GM12878 (cell line): ENCODE measurements at regions not wholly inside any gene's neighbourhood (a gene's known extent, or its start where the extent isn't known, plus 50 kb on each side); places are given as distances from the start of the nearest gene placed in this dataset.

Experiments used
- ATAC-seq: fragments of 200-7000 bp; cut with Tn5 transposase; 3 replicates; pipeline ENCODE4 v1.9.1; 2020; ENCODE audit warnings: mild to moderate bottlenecking, moderate library complexity
- BruUV-seq: library from RNA; stranded (reverse); fragments of 400-500 nt; replicated peaks from 2 replicates; lab custom pipeline; 2021; lab: Mats Ljungman, UMichigan
- CTCF ChIA-PET: fragments of 300-600 bp; sonication (Branson Sonifier 250); formaldehyde crosslinking; extraction: SDS; loops from one replicate; lab custom pipeline; 2021; ENCODE audit warnings: inconsistent platforms; lab: Yijun Ruan, JAX
- POLR2A ChIA-PET: fragments of 350-600 bp; formaldehyde crosslinking; extraction: SDS; loops from one replicate; lab custom pipeline; 2021; ENCODE audit warnings: inconsistent platforms; lab: Charles Lee
- RAD21 ChIA-PET: fragments of 300-600 bp; sonication (Branson Sonifier 250); formaldehyde crosslinking; loops from one replicate; lab custom pipeline; 2023; ENCODE audit warnings: antibody characterized with exemption; ENCODE audit not compliant: unreplicated experiment; lab: Charles Lee
- SMC1A ChIA-PET: fragments of 300-600 bp; sonication (Branson Sonifier 250); formaldehyde crosslinking; loops from one replicate; lab custom pipeline; 2023; ENCODE audit not compliant: unreplicated experiment, uncharacterized antibody; lab: Charles Lee
- DNase-seq: peaks from one replicate; pipeline ENCODE4 v3.0.0-alpha.2; 2011; ENCODE audit warnings: low read depth, low spot score
- FAIRE-seq: peaks from 3 replicates; lab custom pipeline; 2011; peaks lifted over from hg19 to GRCh38; lab: Jason Lieb, UNC
- H2AFZ ChIP-seq: 2 replicates; pipeline ENCODE4 v1.6.0; 2011; ENCODE audit warnings: low read depth, low read length, control low read depth; ENCODE audit not compliant: control insufficient read depth
- H3K27ac ChIP-seq: 2 replicates; pipeline ENCODE4 v1.5.1; 2011; ENCODE audit warnings: control low read depth; ENCODE audit not compliant: control insufficient read depth, insufficient read depth
- H3K27me3 ChIP-seq, 2 experiments: replicated peaks in 1 of 2; 2 replicates each; pipeline versions ENCODE4 v1.6.0 to v1.6.1; 2011; ENCODE audit warnings: low read length in 1 of 2; ENCODE audit not compliant: control insufficient read depth in 2 of 2, insufficient read depth in 2 of 2
- H3K36me3 ChIP-seq, 2 experiments: 2 replicates each; pipeline ENCODE4 v1.5.1; 2011; ENCODE audit warnings: low read length in 1 of 2; ENCODE audit not compliant: control insufficient read depth in 2 of 2, insufficient read depth in 2 of 2
- H3K4me1 ChIP-seq: 2 replicates; pipeline ENCODE4 v1.6.1; 2011; ENCODE audit warnings: mild to moderate bottlenecking, low read length, moderate library complexity, mixed read lengths; ENCODE audit not compliant: control insufficient read depth, insufficient read depth
- H3K4me2 ChIP-seq: 2 replicates; pipeline ENCODE4 v1.6.0; 2011; ENCODE audit warnings: control low read depth; ENCODE audit not compliant: control insufficient read depth, insufficient read depth
- H3K4me3 ChIP-seq: fragments of 200-600 bp; sonication (generic); 2 replicates; pipeline ENCODE4 v1.5.1; 2016
- H3K79me2 ChIP-seq: 2 replicates; pipeline ENCODE4 v1.6.0; 2011; ENCODE audit warnings: low read length; ENCODE audit not compliant: control insufficient read depth, insufficient read depth
- H3K9ac ChIP-seq: 2 replicates; pipeline ENCODE4 v1.8.0; 2011; ENCODE audit warnings: low read length, control low read depth, mixed read lengths; ENCODE audit not compliant: control insufficient read depth, insufficient read depth
- H3K9me3 ChIP-seq: replicated peaks from 3 replicates; pipeline ENCODE4 v1.5.1; 2011; ENCODE audit warnings: mild to moderate bottlenecking, low read length; ENCODE audit not compliant: control insufficient read depth, insufficient read depth
- H4K20me1 ChIP-seq: 2 replicates; pipeline ENCODE4 v1.6.0; 2011; ENCODE audit not compliant: control insufficient read depth, insufficient read depth
- NFXL1 ChIP-seq: fragments of 450-650 bp; IDR thresholded peaks from 2 replicates; pipeline ENCODE4 v1.6.1; 2017; ENCODE audit warnings: antibody characterized with exemption, mild to moderate bottlenecking, borderline replicate concordance
- RFX5 ChIP-seq: IDR thresholded peaks from 2 replicates; pipeline ENCODE4 v1.6.1; 2011; ENCODE audit warnings: low read depth, low read length, improper control_type of control experiment
- SKIL ChIP-seq: fragments of 450-650 bp; IDR thresholded peaks from 2 replicates; pipeline ENCODE4 v1.6.1; 2017; ENCODE audit warnings: mild to moderate bottlenecking, low read depth, inconsistent platforms; ENCODE audit not compliant: poor library complexity, severe bottlenecking
- SMAD1 ChIP-seq: fragments of 450-650 bp; IDR thresholded peaks from 2 replicates; pipeline ENCODE4 v1.6.1; 2018; ENCODE audit warnings: mild to moderate bottlenecking, low read depth; ENCODE audit not compliant: partially characterized antibody
- SUZ12 ChIP-seq: fragments of 200-600 bp; sonication (generic); IDR thresholded peaks from one replicate; pipeline ENCODE4 v1.6.1; 2018; ENCODE audit warnings: antibody characterized with exemption, mild to moderate bottlenecking; ENCODE audit not compliant: unreplicated experiment
- TCF12 ChIP-seq: IDR thresholded peaks from 2 replicates; pipeline ENCODE4 v1.6.1; 2011; ENCODE audit warnings: low read depth, mild to moderate bottlenecking, low read length
- YY1 ChIP-seq: IDR thresholded peaks from 2 replicates; pipeline ENCODE4 v1.6.1; 2011; ENCODE audit warnings: low read depth, mild to moderate bottlenecking, low read length
- WGBS: methylation state at CpG from one replicate; pipeline ENCODE4 v1.1.6; 2016; ENCODE audit warnings: low lambda C conversion rate; ENCODE audit not compliant: insufficient replicate concordance, insufficient coverage; ENCODE audit errors: missing lambda C conversion rate; 5-methylcytosine and 5-hydroxymethylcytosine counted together
- in situ Hi-C: fragments of 300-500 bp; cut with MboI; formaldehyde crosslinking; loops from 9 replicates; pipeline ENCODE4 v1.14.3; 2018; ENCODE audit warnings: mixed read lengths
- intact Hi-C: fragments of 100-400 bp; cut with micrococcal nuclease; formaldehyde crosslinking; loops from one replicate; pipeline ENCODE4 v1.14.2; 2022; ENCODE audit not compliant: unreplicated experiment
- TF ChIP-seq, protein P1 (sequence below): fragments of 450-650 bp; formaldehyde crosslinking; IDR thresholded peaks from 2 replicates; pipeline ENCODE4 v1.5.0; 2022; ENCODE audit warnings: mild to moderate bottlenecking, missing genetic modification characterization
- TF ChIP-seq, protein P2 (sequence below): IDR thresholded peaks from 2 replicates; pipeline ENCODE4 v1.6.1; 2012; ENCODE audit warnings: low read depth, low read length, improper control_type of control experiment

GRCh38 chr3:187456250-187456649, 88.1 kb downstream of the RTP4 start:
- SMC1A ChIA-PET = no interaction called here
- no peak for TF ChIP-seq TCF12
- TF ChIP-seq SMAD1 = no peak
- no peak for TF ChIP-seq NFXL1
- TF ChIP-seq, protein P1, sequence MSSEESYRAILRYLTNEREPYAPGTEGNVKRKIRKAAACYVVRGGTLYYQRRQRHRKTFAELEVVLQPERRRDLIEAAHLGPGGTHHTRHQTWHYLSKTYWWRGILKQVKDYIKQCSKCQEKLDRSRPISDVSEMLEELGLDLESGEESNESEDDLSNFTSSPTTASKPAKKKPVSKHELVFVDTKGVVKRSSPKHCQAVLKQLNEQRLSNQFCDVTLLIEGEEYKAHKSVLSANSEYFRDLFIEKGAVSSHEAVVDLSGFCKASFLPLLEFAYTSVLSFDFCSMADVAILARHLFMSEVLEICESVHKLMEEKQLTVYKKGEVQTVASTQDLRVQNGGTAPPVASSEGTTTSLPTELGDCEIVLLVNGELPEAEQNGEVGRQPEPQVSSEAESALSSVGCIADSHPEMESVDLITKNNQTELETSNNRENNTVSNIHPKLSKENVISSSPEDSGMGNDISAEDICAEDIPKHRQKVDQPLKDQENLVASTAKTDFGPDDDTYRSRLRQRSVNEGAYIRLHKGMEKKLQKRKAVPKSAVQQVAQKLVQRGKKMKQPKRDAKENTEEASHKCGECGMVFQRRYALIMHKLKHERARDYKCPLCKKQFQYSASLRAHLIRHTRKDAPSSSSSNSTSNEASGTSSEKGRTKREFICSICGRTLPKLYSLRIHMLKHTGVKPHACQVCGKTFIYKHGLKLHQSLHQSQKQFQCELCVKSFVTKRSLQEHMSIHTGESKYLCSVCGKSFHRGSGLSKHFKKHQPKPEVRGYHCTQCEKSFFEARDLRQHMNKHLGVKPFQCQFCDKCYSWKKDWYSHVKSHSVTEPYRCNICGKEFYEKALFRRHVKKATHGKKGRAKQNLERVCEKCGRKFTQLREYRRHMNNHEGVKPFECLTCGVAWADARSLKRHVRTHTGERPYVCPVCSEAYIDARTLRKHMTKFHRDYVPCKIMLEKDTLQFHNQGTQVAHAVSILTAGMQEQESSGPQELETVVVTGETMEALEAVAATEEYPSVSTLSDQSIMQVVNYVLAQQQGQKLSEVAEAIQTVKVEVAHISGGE (CRISPR knock-in tag) = no peak
- TF ChIP-seq, protein P2, sequence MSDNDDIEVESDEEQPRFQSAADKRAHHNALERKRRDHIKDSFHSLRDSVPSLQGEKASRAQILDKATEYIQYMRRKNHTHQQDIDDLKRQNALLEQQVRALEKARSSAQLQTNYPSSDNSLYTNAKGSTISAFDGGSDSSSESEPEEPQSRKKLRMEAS = no peak
- TF ChIP-seq YY1 = no peak
- TF ChIP-seq SUZ12 = no peak
- TF ChIP-seq RFX5 = no peak
- TF ChIP-seq SKIL = no peak
- TF ChIP-seq, all 136 proteins: peak for 0
- BruUV-seq = no TSS peak
- no peaks in the 10 kb centered on the region for H4K20me1 ChIP-seq
- H3K79me2 ChIP-seq = no peaks in the 10 kb centered on the region
- no peak overlapping the region for H3K4me3 ChIP-seq
- H3K9me3 ChIP-seq = no peaks in the 10 kb centered on the region
- ChIA-PET POLR2A (no interaction called here), CTCF (no interaction called here), RAD21 (no interaction called here)
- H2AFZ ChIP-seq = no peak overlapping the region
- H3K4me2 ChIP-seq = no peak overlapping the region
- DNase-seq = no peak
- H3K27me3 ChIP-seq = no peaks in the 10 kb centered on the region
- no peak overlapping the region for H3K27ac ChIP-seq
- in situ Hi-C loops = no loop called here
- H3K4me1 ChIP-seq = no peaks in the 10 kb centered on the region
- no peak overlapping the region for H3K9ac ChIP-seq
- whole genome bisulfite sequencing = 0% methylated on average over 1 of the region's 1 CpG
- no peak for FAIRE-seq
- intact Hi-C loops = no loop called here
- ATAC-seq = no peak
- H3K36me3 ChIP-seq = no peaks in the 10 kb centered on the region
